Epithelial cell of esophagus (primary cell): ENCODE measurements at regions not wholly inside any gene's neighbourhood (a gene's known extent, or its start where the extent isn't known, plus 50 kb on each side); places are given as distances from the start of the nearest gene placed in this dataset.

Experiments used
- DNase-seq: peaks from one replicate; pipeline ENCODE4 v3.0.0; 2010; ENCODE audit warnings: low read depth
- H3K4me3 ChIP-seq: 2 replicates; pipeline ENCODE4 v1.5.1; 2011; ENCODE audit warnings: mild to moderate bottlenecking, low read length, control low read depth
- TF ChIP-seq, protein P1 (sequence below): IDR thresholded peaks from 2 replicates; pipeline ENCODE4 v1.5.1; 2011; ENCODE audit warnings: low read depth, mild to moderate bottlenecking, low read length, control low read depth, inconsistent platforms; ENCODE audit not compliant: insufficient read depth; ENCODE audit errors: missing control alignments

GRCh38 chr1:114298008-114298407, 144.3 kb upstream of the SYT6 start:
- TF ChIP-seq, protein P1, sequence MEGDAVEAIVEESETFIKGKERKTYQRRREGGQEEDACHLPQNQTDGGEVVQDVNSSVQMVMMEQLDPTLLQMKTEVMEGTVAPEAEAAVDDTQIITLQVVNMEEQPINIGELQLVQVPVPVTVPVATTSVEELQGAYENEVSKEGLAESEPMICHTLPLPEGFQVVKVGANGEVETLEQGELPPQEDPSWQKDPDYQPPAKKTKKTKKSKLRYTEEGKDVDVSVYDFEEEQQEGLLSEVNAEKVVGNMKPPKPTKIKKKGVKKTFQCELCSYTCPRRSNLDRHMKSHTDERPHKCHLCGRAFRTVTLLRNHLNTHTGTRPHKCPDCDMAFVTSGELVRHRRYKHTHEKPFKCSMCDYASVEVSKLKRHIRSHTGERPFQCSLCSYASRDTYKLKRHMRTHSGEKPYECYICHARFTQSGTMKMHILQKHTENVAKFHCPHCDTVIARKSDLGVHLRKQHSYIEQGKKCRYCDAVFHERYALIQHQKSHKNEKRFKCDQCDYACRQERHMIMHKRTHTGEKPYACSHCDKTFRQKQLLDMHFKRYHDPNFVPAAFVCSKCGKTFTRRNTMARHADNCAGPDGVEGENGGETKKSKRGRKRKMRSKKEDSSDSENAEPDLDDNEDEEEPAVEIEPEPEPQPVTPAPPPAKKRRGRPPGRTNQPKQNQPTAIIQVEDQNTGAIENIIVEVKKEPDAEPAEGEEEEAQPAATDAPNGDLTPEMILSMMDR, result no peak
- no peak overlapping the region for H3K4me3 ChIP-seq

DNA sequence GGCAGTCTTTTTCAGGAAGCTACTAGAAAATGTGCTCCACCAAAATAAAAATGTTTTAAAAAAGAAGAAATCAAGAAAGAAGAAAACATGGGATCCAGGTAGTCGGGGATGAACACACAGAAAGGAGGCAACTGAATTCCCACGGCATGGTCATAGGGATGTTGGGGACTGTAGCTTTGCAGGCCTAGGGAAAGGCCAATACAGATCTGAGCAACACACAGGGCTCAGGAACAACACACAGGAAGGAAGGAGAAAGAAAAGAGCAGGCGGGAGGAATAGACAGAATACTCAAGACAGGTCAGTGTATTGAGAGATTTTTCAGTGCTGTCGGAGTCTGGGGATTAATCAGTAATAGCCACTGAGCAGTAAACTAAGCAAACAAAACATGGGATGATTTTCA, 142.7 kb upstream of the SYT6 start:
- TF ChIP-seq, protein P1, result no peak
- no peak overlapping the region for H3K4me3 ChIP-seq
- DNase-seq, result no peak

More at GRCh38 chr1:114298008-114298407, 144.3 kb upstream of the SYT6 start:
- no peak for DNase-seq

DNA sequence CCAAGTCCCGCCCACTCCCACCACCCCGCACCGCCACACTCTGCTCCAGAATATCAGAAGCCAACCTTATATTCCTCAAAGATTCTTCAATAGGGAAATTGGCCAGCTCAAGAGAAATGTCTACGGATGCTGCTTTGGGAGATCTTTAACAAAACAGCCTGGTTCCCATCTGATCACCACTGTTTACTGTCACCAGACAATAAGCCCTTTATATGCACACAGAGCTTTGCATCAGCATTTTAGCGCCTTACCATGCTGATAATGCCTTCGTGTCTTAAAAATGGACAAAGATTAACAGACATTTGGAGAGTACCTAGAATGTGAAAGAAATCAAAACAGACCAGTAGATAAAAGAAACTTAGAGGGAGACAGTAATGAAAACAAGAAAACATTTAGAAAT, 141.7 kb upstream of the SYT6 start:
- TF ChIP-seq, protein P1, result no peak
- no peak for DNase-seq
- no peak overlapping the region for H3K4me3 ChIP-seq

- DNase-seq, result no peak
- TF ChIP-seq, protein P1, result no peak
- no peak overlapping the region for H3K4me3 ChIP-seq
Measured at GRCh38 chr1:114292835-114293234, 139.2 kb upstream of the SYT6 start.

GRCh38 chr1:114292194-114292593, 138.5 kb upstream of the SYT6 start:
- no peak overlapping the region for H3K4me3 ChIP-seq

GRCh38 chr1:114290776-114291175, 137.1 kb upstream of the SYT6 start:
- TF ChIP-seq, protein P1, result no peak
- no peak for DNase-seq
- H3K4me3 ChIP-seq, result no peak overlapping the region

More at GRCh38 chr1:114292194-114292593, 138.5 kb upstream of the SYT6 start:
- no peak for DNase-seq
- TF ChIP-seq, protein P1, result no peak

DNA sequence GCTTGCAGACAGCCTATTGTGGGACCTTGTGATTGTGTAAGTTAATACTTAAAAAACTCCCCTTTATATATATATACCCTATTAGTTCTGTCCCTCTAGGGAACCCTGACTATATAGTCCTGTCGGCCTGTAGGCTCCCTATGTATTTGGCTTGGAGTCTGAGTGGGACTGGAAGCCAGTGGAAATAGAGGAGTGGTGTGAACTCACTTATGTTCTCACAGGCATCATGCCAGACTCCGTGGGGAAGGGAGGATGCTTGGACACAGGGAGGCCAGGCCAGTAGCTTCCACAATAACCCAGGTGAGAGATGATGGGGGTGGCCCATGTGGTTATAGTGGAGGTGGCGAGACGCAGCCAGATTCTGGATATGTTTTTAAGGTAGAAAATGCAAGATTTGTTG, 136.7 kb upstream of the SYT6 start:
- no peak for DNase-seq
- TF ChIP-seq, protein P1, result no peak
- no peak overlapping the region for H3K4me3 ChIP-seq
